ENCODE measurements at regions not wholly inside any gene's neighbourhood (a gene's known extent, or its start where the extent isn't known, plus 50 kb on each side); places are given as distances from the start of the nearest gene placed in this dataset.

DNA sequence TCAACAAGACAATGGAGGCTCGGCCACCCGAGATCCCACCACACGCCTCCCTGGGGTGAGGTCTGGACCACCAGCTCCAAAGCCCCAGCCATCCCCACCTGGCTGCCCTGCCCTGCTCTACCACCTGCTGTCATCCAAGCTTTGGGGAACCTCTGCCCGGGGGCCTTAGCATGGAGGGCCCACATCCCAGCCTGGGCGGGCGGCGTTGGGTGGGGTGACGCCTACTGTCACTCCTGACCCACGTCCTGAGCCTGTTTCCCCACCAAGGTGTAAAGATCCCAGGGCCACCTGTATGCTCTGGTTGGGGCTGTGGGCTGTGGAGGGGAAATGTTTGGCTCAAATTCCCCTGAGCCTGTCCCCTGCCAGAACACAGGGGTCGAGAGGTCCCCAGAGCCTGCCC is 437.6 kb downstream of the EIPR1 start:
- H3K4me2 ChIP-seq (ENCODE audit: low read depth, low read length, poor library complexity, severe bottlenecking): no peak overlapping the region
- no peak overlapping the region for H3K4me3 ChIP-seq (ENCODE audit: insufficient read depth, low read length, poor library complexity, severe bottlenecking)
- H3K9me3 ChIP-seq (ENCODE audit: insufficient read depth, low read length): no peaks in the 10 kb centered on the region
- H4K20me1 ChIP-seq (ENCODE audit: low read depth, low read length): no peaks in the 10 kb centered on the region
- no peak overlapping the region for H2AFZ ChIP-seq (ENCODE audit: low read depth, low read length, severe bottlenecking)
- H3K9me2 ChIP-seq (replicated peaks; ENCODE audit: insufficient read depth, low read length): no peaks in the 10 kb centered on the region
- no peaks in the 10 kb centered on the region for H3F3A ChIP-seq (ENCODE audit: insufficient read depth)
- H3K36me3 ChIP-seq (ENCODE audit: low read length): no peaks in the 10 kb centered on the region
- no peak overlapping the region for H3K9ac ChIP-seq (ENCODE audit: low read length)
- TF ChIP-seq, protein P1, sequence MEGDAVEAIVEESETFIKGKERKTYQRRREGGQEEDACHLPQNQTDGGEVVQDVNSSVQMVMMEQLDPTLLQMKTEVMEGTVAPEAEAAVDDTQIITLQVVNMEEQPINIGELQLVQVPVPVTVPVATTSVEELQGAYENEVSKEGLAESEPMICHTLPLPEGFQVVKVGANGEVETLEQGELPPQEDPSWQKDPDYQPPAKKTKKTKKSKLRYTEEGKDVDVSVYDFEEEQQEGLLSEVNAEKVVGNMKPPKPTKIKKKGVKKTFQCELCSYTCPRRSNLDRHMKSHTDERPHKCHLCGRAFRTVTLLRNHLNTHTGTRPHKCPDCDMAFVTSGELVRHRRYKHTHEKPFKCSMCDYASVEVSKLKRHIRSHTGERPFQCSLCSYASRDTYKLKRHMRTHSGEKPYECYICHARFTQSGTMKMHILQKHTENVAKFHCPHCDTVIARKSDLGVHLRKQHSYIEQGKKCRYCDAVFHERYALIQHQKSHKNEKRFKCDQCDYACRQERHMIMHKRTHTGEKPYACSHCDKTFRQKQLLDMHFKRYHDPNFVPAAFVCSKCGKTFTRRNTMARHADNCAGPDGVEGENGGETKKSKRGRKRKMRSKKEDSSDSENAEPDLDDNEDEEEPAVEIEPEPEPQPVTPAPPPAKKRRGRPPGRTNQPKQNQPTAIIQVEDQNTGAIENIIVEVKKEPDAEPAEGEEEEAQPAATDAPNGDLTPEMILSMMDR (IDR thresholded peaks at IDR 0.05; ENCODE audit: insufficient read depth, low read length, poor library complexity, severe bottlenecking): no peak
- TF ChIP-seq EZH2phosphoT487 (conservative IDR thresholded peaks at IDR 0.05; ENCODE audit: low read length): no peak
- no peaks in the 10 kb centered on the region for H3K79me2 ChIP-seq (ENCODE audit: insufficient read depth, low read length)
- no peaks in the 10 kb centered on the region for H3K27me3 ChIP-seq (ENCODE audit: low read length)
- H3K27ac ChIP-seq (ENCODE audit: low read depth, low read length): no peak overlapping the region

- Histone ChIP-seq H3K36me3 (ENCODE audit: low read length) (no peaks in the 10 kb centered on the region), H2AFZ (ENCODE audit: low read depth, low read length, severe bottlenecking) (no peak overlapping the region), H3F3A (ENCODE audit: insufficient read depth) (no peaks in the 10 kb centered on the region), H3K4me3 (ENCODE audit: insufficient read depth, low read length, poor library complexity, severe bottlenecking) (no peak overlapping the region), H3K79me2 (ENCODE audit: insufficient read depth, low read length) (no peaks in the 10 kb centered on the region), H3K9ac (ENCODE audit: low read length) (no peak overlapping the region), H3K9me2 (replicated peaks; ENCODE audit: insufficient read depth, low read length) (no peaks in the 10 kb centered on the region), H3K27ac (ENCODE audit: low read depth, low read length) (no peak overlapping the region), H3K27me3 (ENCODE audit: low read length) (no peaks in the 10 kb centered on the region), H3K9me3 (ENCODE audit: insufficient read depth, low read length) (no peaks in the 10 kb centered on the region), H4K20me1 (ENCODE audit: low read depth, low read length) (no peaks in the 10 kb centered on the region), H3K4me2 (ENCODE audit: low read depth, low read length, poor library complexity, severe bottlenecking) (no peak overlapping the region)
- TF ChIP-seq, protein P1 (IDR thresholded peaks at IDR 0.05; ENCODE audit: insufficient read depth, low read length, poor library complexity, severe bottlenecking): no peak
- no peak for TF ChIP-seq EZH2phosphoT487 (conservative IDR thresholded peaks at IDR 0.05; ENCODE audit: low read length)
These were observed 438.4 kb downstream of the EIPR1 start for GRCh38 chr2:2939078-2939795.

GRCh38 chr2:2938481-2938880 is 439.1 kb downstream of the EIPR1 start:
- TF ChIP-seq EZH2phosphoT487 (conservative IDR thresholded peaks at IDR 0.05; ENCODE audit: low read length): no peak
- TF ChIP-seq, protein P1 (IDR thresholded peaks at IDR 0.05; ENCODE audit: insufficient read depth, low read length, poor library complexity, severe bottlenecking): no peak
- Histone ChIP-seq H3K27ac (ENCODE audit: low read depth, low read length) (no peak overlapping the region), H3K79me2 (ENCODE audit: insufficient read depth, low read length) (no peaks in the 10 kb centered on the region), H3K9me2 (replicated peaks; ENCODE audit: insufficient read depth, low read length) (no peaks in the 10 kb centered on the region), H3F3A (ENCODE audit: insufficient read depth) (no peaks in the 10 kb centered on the region), H3K36me3 (ENCODE audit: low read length) (no peaks in the 10 kb centered on the region), H2AFZ (ENCODE audit: low read depth, low read length, severe bottlenecking) (no peak overlapping the region), H3K4me3 (ENCODE audit: insufficient read depth, low read length, poor library complexity, severe bottlenecking) (no peak overlapping the region), H3K9ac (ENCODE audit: low read length) (no peak overlapping the region), H3K4me2 (ENCODE audit: low read depth, low read length, poor library complexity, severe bottlenecking) (no peak overlapping the region), H3K9me3 (ENCODE audit: insufficient read depth, low read length) (no peaks in the 10 kb centered on the region), H3K27me3 (ENCODE audit: low read length) (no peaks in the 10 kb centered on the region), H4K20me1 (ENCODE audit: low read depth, low read length) (no peaks in the 10 kb centered on the region)

Data from SU-DHL-6 (cell line).